ENCODE measurements at regions not wholly inside any gene's neighbourhood (a gene's known extent, or its start where the extent isn't known, plus 50 kb on each side); places are given as distances from the start of the nearest gene placed in this dataset.

DNA sequence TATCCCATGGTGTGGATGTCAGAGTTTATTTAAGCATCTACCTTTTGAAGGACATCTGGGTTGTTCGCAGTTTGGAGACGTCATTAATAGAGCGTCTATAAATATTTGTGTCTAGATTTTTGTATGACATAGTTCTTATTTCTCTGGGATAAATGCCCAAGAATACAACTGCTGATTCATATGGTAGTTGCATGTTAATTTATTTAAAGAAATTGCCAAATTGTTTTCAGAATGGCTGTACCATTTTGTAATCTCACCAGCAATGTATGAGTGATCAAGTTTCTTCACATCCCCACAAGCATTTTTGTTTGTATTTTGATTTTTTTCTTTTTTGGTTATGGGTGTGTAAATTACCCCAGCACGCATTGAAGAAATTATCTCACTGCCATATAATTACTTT, 656.9 kb downstream of the NTRK3 start:
- H3K27ac ChIP-seq = no peak overlapping the region
- TF ChIP-seq, protein P1, sequence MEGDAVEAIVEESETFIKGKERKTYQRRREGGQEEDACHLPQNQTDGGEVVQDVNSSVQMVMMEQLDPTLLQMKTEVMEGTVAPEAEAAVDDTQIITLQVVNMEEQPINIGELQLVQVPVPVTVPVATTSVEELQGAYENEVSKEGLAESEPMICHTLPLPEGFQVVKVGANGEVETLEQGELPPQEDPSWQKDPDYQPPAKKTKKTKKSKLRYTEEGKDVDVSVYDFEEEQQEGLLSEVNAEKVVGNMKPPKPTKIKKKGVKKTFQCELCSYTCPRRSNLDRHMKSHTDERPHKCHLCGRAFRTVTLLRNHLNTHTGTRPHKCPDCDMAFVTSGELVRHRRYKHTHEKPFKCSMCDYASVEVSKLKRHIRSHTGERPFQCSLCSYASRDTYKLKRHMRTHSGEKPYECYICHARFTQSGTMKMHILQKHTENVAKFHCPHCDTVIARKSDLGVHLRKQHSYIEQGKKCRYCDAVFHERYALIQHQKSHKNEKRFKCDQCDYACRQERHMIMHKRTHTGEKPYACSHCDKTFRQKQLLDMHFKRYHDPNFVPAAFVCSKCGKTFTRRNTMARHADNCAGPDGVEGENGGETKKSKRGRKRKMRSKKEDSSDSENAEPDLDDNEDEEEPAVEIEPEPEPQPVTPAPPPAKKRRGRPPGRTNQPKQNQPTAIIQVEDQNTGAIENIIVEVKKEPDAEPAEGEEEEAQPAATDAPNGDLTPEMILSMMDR (conservative IDR thresholded peaks at IDR 0.05) = no peak
- no peak for TF ChIP-seq ZFX (IDR thresholded peaks at IDR 0.05)

DNA sequence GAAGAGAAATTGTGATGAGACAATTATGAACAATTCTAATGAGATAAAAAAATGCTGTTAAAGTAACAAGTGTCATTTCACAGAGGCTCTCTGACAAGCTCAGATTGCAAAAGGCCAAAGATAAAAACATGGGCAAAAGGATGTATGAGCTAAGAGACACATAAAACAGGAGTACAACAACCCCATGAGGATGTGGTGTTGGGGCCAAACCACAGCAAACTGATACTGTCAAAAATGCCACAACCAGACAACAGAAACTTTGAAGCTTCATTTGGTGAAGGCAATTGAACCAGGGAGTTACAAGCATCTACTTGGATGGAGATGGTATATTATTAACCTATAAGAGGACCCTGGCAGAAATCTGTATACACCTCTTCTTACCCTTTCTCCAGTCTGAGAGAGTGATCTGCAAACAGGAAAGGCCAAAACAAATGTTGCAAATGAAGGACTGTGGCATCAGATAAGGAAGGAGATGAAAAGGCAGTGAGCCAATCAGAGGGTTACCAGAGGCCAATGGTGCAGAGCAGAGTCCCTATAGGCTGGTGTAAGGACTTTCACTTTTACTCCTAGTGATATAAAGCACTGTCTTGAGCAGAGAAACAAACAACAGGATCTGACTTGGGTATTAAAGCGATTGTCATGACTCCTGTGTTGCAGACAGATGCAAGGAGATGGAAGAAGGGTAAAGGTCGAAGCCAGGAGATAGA, 659.0 kb downstream of the NTRK3 start:
- TF ChIP-seq ZFX (IDR thresholded peaks at IDR 0.05) = no peak
- TF ChIP-seq, protein P1 (conservative IDR thresholded peaks at IDR 0.05) = no peak
- no peak overlapping the region for H3K27ac ChIP-seq

DNA sequence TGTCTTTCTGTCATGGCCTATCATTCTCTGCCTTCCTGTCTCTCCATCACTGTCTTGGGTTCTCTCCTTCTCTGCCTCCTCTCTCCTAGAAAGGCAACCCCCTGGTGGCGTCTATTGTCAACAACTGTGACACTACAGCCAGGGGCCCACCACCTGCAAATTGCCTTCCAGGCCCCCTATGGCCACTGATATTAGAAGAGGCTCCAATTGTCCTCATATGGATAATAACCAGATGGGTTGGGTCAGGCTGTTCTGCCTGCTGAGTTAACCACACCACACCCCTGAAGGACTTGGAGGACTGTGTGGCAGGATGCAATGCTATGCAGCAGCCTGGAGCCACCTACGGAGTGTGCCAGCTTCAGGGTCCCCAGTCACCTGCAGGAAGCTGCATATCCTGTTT, 665.0 kb downstream of the NTRK3 start:
- TF ChIP-seq ZFX (IDR thresholded peaks at IDR 0.05) = no peak
- TF ChIP-seq, protein P1 (conservative IDR thresholded peaks at IDR 0.05) = no peak
- H3K27ac ChIP-seq = no peak overlapping the region

DNA sequence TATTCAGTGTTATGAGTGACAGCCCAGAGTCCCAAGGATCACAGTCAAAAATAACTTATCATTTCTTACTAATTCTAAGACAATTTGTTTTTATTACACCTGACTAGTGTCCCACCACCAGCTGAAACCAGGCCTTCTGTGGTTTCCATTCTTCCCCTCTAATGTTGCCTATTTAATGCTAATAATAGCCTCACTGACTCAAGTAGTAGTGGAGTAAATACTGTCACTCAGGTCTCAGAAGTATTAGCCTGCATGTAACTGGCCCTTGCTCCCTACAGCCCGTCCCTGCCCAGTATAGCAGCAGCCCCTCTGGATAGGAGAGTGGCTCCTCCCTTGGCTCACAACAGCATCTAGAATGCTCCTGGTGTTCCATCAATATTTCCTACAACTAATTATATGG, 665.5 kb downstream of the NTRK3 start:
- TF ChIP-seq, protein P1 (conservative IDR thresholded peaks at IDR 0.05) = no peak
- H3K27ac ChIP-seq = no peak overlapping the region

DNA sequence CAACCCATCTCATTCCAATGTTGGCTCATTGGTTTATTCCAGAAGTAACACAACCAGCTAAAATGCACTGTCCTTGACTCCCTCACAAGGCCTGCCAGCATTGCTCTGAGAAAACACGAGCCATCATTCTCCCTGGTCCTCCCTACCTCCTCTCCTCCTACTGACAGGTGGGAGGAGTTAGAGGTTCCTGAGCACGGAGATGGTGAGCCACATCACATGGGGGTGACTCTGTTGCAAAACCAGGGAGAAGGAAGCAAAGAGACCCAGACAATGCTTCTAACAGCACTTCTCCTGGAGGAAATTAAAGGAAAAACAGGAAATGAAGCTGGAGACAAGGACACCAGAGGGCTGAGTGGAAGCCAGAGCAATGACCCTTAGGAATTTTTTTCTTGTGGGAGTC, 667.4 kb downstream of the NTRK3 start:
- no peak overlapping the region for H3K27ac ChIP-seq
- TF ChIP-seq, protein P1 (conservative IDR thresholded peaks at IDR 0.05) = no peak

DNA sequence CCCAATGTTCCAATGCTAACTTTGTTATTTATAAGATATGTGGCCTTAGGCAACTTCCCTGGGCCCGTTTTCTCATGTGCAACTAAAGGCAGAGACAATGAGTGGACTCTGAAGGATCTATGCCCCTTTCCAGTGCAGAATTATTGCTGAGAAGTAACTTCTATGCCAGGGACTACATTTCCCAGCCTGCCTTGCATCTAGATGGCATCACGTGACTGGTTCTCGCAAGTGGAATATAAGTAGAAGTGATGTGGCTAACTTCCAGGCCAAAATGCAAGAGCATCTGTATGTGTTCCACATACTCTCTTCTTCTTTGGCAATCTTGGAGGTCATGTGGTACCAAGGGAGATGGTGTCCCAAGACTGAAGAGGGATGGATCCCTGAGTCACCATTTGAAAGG, 674.4 kb downstream of the NTRK3 start:
- TF ChIP-seq ZFX (IDR thresholded peaks at IDR 0.05) = no peak
- TF ChIP-seq, protein P1 (conservative IDR thresholded peaks at IDR 0.05) = no peak
- H3K27ac ChIP-seq = no peak overlapping the region

DNA sequence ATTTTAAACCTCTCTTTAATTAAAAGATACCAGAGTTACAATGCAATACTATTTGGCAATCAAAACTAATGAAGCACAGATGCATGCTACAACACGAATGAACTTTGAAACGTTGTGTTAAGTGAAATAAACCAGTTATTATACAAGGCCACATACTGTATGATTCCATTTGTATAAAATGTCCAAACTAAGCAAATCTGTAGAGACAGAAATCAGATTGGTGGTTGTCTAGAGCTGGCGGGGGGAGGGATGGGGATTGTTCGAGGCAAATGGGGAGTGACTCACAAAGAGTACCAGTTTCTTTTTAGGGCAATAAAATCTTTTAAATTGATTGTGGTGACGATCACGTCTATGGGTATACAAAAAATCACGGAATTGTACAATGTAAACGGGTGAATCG, 677.0 kb downstream of the NTRK3 start:
- TF ChIP-seq, protein P1 (conservative IDR thresholded peaks at IDR 0.05) = no peak
- TF ChIP-seq ZFX (IDR thresholded peaks at IDR 0.05) = no peak
- H3K27ac ChIP-seq = no peak overlapping the region

Data from C4-2B (cell line).